ENCODE measurements at regions not wholly inside any gene's neighbourhood (a gene's known extent, or its start where the extent isn't known, plus 50 kb on each side); places are given as distances from the start of the nearest gene placed in this dataset.

GRCh38 chr20:55253781-55254180, 751.5 kb downstream of the CBLN4 start:
- H3K27ac ChIP-seq (ENCODE audit: low read depth): no peak overlapping the region
- Mint-ChIP-seq H3K4me3 (no peak overlapping the region), H3K9me3 (peaks cover 99% of the 10 kb centered on the region), H3K27me3 (ENCODE audit: insufficient read depth, low read depth, poor library complexity) (no peaks in the 10 kb centered on the region), H3K36me3 (ENCODE audit: low read depth) (peaks cover 28% of the 10 kb centered on the region; the same call in 2 of the 3 replicates), H3K27ac (no peak overlapping the region), H3K4me1 (no peaks in the 10 kb centered on the region)
- no peaks in the 10 kb centered on the region for H3K27me3 ChIP-seq (ENCODE audit: insufficient read depth)
- no peaks in the 10 kb centered on the region for H3F3A ChIP-seq (replicated peaks; ENCODE audit: low read depth)
- H3K36me3 ChIP-seq (ENCODE audit: insufficient read depth): peaks cover 3% of the 10 kb centered on the region; the same call in 1 of the 2 replicates
- no peaks in the 10 kb centered on the region for H3K79me2 ChIP-seq (replicated peaks; ENCODE audit: insufficient read depth)
- H3K9me2 ChIP-seq (ENCODE audit: insufficient read depth): no peaks in the 10 kb centered on the region
- no peak overlapping the region for H3K4me3 ChIP-seq
- TF ChIP-seq ZNF331 (CRISPR knock-in tag; IDR thresholded peaks at IDR 0.05; ENCODE audit: low read depth) (no peak), NANOG (IDR thresholded peaks at IDR 0.05; ENCODE audit: borderline replicate concordance) (no peak), ZNF462 (CRISPR knock-in tag; IDR thresholded peaks at IDR 0.05) (no peak), CREB1 (CRISPR knock-in tag; IDR thresholded peaks at IDR 0.05; ENCODE audit: low read depth) (no peak), ETS1 (IDR thresholded peaks at IDR 0.05) (no peak), STAT1 (IDR thresholded peaks at IDR 0.05; ENCODE audit: unreplicated experiment) (no peak), EZH2 (IDR thresholded peaks at IDR 0.05; ENCODE audit: low read depth, unreplicated experiment) (no peak), CTCF (conservative IDR thresholded peaks at IDR 0.05; ENCODE audit: low read depth in 2 of 2) (no peak), POLR2AphosphoS5 (IDR thresholded peaks at IDR 0.05; ENCODE audit: low read depth) (no peak)
- no peaks in the 10 kb centered on the region for H3K4me1 ChIP-seq (ENCODE audit: insufficient read depth)
- ATAC-seq (no peak), DNase-seq (ENCODE audit: low spot score) (no peak)
- H4K20me1 ChIP-seq (replicated peaks; ENCODE audit: insufficient read depth): no peaks in the 10 kb centered on the region
- H2AFZ ChIP-seq: no peak overlapping the region
- H3K4me2 ChIP-seq: no peak overlapping the region

All from GM23338 (cell line).